Frontal cortex (tissue), 3 donors: ENCODE measurements at regions not wholly inside any gene's neighbourhood (a gene's known extent, or its start where the extent isn't known, plus 50 kb on each side); places are given as distances from the start of the nearest gene placed in this dataset.
"Not testable (repeated sequence)": the region's sequence is repeated elsewhere in the genome, so short reads cannot be mapped to it uniquely, and the experiment has no call there.

Experiments
- DNase-seq, 2 donors: peaks; one replicate each; pipeline ENCODE4 v3.0.0; 2012; ENCODE audit warnings: low spot score in 2 of 2
- FAIRE-seq: peaks from 2 replicates; lab custom pipeline; 2012; peaks lifted over from hg19 to GRCh38; lab: Jason Lieb, UNC
- donor health status: control.
- donor health status: control.
- donor health status: control.

DNA sequence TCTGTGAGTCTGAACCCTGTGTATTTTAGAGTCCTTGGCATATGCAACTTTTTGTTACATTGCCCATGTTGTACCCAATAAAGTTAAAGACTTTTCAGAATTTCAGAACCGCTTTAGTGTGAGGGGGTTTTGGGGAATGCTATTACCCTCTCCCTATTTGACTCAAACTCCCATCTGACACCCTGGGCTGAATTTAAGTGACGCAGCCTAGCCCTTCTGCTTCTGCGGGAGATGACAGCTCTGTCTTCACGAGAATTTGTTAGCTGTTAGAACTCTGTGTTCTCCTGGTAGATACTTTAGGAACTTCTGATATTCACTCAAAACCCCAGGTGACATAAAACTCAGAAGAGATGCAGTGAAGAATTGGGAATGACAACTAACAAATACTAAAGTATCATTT, 500.6 kb upstream of the ID4 start:
- FAIRE-seq (no peak), DNase-seq (no peak)

DNA sequence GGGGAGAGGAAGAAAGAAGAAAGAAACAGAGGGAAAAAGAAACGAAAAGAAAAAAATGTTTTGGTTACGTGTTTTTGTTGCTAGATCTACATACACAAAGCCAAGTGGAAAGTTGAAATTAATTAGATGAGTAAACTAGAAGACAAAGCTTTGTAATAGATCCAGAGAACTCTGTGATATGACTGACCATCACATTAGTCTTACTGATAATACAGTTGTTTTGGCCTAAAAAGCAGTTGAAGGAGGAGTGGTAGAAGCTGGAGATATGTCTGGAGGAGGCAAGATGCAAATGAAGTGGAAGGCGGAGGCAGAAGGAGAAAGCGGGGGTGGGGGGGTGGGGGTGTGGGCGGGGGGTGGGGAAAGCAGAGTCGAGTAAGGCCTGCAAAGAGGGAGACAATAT, 500.1 kb upstream of the ID4 start:
- FAIRE-seq, result no peak

DNA sequence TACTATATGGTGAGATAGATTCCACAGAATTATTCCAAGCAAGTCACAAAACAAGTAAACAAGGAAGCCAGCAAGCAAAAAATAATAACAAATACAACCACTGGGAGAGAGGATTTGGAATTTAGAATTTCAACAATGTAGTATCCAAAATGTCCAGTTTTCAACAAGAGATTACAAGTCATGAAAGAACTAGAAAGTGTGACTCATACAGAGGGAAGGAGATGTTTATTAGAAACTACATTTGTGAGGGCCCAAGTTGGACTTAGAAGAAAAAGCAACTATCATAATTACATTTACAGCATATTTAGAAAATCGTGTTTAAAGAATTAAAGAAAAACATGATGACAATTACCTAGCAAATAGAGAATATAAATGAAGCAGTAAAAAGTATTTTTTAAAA, 494.6 kb upstream of the ID4 start:
- DNase-seq (no peak), FAIRE-seq (no peak)

More for the DNA sequence above, 500.1 kb upstream of the ID4 start:
- DNase-seq, result no peak

DNA sequence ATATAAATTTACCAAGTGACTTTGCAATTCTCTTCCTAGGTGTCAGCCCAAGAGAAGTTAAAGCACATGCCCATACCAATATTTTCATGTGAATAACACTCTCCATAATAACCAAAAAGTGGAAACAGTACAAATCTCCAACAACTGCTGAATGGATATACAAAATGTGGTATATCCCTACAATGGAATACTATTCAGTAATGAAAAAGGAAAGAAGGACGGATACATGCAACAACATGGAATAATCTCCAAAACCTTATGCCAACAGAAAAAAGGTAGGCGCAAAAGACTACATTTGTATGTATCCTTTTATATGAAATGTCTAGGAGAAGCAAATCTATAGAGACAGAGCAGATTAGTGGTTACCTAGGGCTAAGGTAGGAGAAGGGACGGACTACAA, 487.7 kb upstream of the ID4 start:
- no peak for FAIRE-seq
- DNase-seq, result no peak

DNA sequence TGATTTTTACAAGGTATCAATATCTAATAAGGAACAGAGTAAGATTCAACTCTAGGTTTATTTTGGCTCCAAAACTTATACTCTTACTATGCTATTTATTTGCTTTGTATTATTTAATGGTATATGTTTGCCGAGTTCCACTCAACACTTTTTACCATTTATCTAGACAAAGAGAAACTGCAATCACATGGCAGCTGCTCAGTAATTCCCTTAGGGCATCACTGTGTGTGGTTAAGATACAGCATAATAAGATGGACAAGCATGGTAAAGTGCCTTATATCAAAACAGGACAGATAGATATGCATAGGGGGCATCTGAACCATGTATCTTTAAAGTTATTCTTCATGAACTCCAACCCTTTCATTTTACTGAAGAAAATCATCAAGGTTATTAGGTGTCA, 483.0 kb upstream of the ID4 start:
- DNase-seq, result no peak
- no peak for FAIRE-seq

- DNase-seq (no peak), FAIRE-seq (no peak)
Observed at GRCh38 chr6:19356692-19357091, 480.5 kb upstream of the ID4 start.

DNA sequence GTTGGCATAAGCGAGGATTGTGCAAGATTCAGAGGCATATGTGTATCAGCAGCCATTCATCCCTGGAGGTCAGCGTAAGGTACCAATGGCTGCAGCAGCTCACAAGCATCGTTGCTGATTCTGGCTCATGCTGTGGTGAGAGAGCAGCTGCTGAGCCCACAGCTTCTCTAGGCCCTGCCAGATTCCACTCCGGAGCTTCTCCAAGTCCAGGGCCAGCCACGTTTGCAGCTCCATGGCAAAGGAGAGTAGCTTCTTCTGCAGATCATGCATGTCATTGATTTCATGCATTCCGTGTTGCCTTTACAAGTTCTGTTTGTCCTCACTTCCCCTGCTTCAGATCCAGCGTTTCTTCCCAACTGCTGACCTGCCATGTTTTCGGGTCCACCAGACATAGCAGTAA, 474.8 kb upstream of the ID4 start:
- DNase-seq, result no peak
- FAIRE-seq, result no peak

DNA sequence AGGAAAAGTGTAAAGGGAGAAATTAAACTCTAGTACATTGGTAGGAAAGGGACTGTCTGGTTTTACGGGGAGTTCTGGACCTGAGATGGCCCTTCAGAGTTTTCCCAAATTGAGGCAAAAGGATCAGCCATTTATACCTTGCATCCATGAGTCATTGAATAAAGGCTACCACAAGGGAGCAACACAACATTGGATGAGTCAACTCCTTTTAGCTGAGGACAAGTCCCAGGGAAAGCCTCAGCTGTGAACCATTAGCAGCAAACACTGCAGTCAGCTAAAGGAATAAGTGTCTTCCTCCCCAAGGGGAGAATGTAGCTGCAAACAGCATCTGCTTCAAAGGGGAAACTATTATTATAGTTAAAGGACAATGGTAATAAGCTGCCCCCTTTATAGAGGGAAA, 468.7 kb upstream of the ID4 start:
- FAIRE-seq, result no peak
- DNase-seq, result no peak

DNA sequence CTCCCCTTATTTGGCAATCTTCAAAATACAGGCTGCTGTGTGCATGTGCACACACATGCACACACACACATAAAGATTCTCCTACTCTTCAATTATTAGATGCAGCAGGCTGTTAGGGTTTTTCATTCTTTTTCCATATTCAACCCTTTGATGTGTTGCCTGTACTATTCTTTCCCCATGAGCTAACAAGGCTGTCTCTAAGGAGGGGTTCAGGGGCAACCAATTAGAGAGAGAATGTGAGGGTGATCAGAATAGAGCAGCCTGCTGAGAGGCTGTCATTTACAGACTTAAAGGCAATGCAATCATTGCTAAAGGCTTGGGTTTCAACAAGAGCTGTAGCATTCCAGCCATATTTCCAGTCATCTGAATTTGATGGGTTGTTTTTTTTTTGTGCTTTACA, 467.4 kb upstream of the ID4 start:
- DNase-seq, result no peak
- FAIRE-seq, result no peak

- FAIRE-seq (no peak), DNase-seq (no peak)
Observed at GRCh38 chr6:19370831-19371230, 466.3 kb upstream of the ID4 start.

DNA sequence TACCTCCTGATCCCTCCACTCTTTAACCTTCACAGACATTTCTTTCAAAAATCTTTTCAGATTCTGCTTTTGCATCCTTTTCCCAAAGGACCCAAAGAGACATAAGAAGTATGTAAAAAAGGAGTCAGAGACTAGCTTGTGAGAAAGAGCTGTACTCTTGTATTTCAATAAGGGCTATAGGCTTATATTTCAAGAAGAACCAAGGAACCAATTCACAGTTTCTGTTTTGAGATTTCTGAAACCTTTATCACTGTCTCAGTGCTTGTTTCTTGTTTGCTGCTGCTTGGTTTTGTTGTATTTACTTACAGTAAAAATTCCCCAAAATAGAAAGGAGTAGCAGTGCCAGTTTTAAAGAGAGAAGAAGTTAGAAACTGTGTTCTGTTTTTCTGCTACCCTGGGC, 461.6 kb upstream of the ID4 start:
- DNase-seq (no peak), FAIRE-seq (no peak)

DNA sequence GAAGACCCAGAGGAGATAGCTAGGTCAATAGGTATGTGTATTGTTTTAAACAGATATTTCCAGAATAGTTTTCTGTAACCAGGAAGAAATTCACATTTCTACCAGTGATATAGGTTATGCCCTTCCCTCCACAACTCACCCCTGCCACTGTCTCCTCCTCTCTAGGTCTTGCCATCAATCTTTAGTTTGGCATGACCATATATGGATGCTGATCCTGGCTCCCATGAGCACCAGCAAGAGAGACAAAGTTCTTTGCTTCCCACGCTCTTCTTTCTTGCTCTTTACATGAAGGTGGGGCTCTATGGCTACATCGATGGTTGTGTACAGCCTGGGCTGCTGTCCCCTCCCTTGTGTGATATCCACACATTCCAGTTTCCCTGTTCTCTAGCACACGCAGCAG, 459.4 kb upstream of the ID4 start:
- DNase-seq (no peak), FAIRE-seq (no peak)

DNA sequence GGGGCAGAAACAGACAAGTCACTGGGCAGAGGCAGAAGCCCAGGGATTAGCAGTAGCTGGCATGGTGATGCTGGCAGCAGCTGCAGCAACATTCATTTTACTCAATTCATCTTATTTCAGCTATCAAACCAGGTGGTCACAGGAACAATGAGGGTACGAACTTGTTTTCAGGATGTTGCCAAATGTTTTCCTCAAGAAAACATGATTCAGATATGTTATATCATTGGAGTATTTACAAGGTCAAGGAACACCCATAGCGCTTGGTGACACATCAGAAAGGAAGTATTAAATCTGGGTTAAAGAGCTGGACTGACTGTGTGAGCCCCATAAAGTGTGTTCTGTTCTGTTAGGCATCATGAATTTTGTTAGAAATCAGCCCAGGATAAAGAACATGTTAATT, 456.9 kb upstream of the ID4 start:
- DNase-seq, result no peak
- no peak for FAIRE-seq

DNA sequence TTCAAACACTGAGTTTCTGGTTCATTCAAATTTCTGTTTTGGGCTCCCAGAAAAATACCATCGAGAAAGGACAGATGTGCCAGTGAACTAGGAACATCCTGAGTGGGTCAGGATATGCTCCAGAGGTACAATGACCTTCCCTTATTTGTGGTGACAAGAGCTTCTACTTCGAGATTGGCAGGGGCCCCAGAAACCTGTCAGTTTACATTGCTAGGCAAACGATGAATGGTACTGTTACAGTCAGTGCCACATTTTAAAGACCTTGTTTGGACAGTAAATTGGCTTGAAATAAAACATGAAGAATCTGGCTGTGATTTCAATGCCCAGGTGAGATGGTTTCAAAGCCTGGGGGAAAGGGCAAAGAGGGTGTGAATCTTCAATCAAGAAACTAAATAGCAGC, 454.5 kb upstream of the ID4 start:
- DNase-seq (no peak), FAIRE-seq (no peak)

DNA sequence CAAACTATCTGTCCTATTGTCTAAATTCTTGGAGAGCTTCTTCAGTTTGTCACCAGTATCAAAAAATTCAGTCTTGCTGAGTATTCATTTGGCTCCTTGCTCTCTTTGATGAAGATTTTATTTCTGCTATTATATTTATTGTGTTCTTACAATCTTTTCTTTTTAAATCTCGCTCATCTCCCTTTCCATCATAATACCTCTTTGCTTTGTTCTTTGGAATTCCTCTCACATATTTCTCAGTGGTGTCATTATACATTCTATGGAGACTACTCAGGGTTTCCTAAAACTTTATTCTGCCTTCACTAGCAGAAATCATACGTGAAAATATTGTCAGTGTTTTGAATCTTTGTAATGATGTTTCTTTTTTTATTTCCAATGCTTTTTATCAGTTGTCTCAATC, 445.2 kb upstream of the ID4 start:
- FAIRE-seq (no peak), DNase-seq (no peak)

GRCh38 chr6:19394051-19394450, 443.1 kb upstream of the ID4 start:
- DNase-seq (no peak), FAIRE-seq (no peak)

GRCh38 chr6:19394687-19395086, 442.5 kb upstream of the ID4 start:
- DNase-seq (no peak), FAIRE-seq (no peak)

DNA sequence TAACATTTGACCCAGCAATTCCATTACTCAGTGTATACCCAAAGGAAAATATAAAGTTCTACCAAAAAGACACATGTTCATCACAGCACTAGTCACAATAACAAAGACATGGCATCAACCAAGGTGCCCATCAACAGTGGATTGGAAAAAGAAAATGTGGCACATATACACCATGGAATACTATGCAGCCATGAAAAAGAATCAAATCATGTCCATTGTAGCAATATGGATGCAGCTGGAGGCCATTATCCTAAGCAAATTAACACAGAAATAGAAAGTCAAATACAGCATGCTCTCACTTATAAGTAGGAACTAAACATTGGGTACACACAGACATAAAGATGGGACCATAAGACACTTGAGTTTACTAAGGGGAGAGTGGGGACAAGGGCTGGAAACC, 441.9 kb upstream of the ID4 start:
- FAIRE-seq (no peak), DNase-seq (no peak)

GRCh38 chr6:19399406-19399805, 437.8 kb upstream of the ID4 start:
- FAIRE-seq (no peak), DNase-seq (no peak)

DNA sequence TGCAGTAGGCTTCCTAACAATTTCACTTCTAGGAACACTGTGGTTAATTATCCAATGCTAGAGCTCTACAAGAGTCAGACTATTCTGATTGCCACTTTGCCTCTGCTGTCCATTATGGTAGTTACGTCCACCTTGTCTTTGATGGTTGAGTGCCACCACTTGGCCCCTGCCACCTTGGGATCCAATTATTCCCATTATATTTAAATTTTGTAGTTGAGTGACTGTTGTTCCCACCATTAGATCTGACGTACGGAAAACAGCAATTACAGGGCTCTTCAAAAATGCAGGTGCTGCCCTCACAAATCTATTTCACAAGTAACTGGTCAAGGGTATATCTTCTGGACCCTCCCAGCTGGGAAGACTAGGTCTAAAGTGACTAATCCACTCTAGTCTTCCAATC, 432.3 kb upstream of the ID4 start:
- not testable (repeated sequence) for DNase-seq, FAIRE-seq

GRCh38 chr6:19408331-19408730, 428.8 kb upstream of the ID4 start:
- FAIRE-seq, result no peak
- no peak for DNase-seq

DNA sequence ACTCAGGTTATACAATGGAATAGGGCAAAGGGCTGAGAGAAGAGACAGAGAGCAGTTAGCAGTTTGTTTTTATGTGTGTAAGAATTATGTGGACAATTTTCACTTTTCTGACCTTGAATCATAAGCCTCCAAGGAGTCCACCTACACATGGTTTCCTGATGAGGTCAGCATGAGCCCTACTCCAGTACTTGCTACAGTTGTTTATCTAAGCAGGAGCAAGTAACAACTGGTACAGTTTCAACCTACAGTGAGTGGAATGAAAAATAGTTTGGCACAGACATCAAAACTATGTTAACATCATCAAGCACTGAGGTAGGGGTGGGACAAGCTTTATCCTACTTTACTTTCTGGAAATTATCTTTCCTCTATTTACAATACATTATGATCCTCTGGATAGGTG, 426.7 kb upstream of the ID4 start:
- DNase-seq, result no peak
- FAIRE-seq, result no peak

DNA sequence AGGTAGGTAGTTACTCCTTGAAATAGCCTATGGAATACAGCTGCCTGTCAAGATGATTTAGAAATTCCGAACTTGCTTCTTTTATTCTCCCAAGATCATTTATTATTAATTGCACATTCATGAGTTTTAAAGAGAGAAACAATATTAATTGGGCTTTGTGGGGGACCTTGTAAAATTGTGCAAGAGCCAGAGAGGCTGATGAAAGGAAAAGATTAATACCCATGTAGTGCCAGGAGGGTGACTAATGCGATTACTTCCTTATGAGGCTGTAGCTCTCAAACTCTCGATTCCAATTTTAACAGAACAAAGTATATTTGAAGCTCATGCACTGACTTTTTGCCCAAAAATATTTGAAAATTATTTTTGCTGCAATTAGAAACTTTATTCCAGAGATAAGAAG, 423.8 kb upstream of the ID4 start:
- no peak for DNase-seq
- no peak for FAIRE-seq
